ENCODE measurements at regions not wholly inside any gene's neighbourhood (a gene's known extent, or its start where the extent isn't known, plus 50 kb on each side); places are given as distances from the start of the nearest gene placed in this dataset.

- TF ChIP-seq ZNF592 (IDR thresholded peaks at IDR 0.05) (no peak), NFIC (IDR thresholded peaks at IDR 0.05; ENCODE audit: low read depth, low read length) (0 out of 2 replicates have a peak, but pooled peaks have one; percentile 26), JUNB (IDR thresholded peaks at IDR 0.05) (no peak)
Measured at GRCh38 chr2:207331674-207332073, 165.9 kb upstream of the KLF7 start (continued).

DNA sequence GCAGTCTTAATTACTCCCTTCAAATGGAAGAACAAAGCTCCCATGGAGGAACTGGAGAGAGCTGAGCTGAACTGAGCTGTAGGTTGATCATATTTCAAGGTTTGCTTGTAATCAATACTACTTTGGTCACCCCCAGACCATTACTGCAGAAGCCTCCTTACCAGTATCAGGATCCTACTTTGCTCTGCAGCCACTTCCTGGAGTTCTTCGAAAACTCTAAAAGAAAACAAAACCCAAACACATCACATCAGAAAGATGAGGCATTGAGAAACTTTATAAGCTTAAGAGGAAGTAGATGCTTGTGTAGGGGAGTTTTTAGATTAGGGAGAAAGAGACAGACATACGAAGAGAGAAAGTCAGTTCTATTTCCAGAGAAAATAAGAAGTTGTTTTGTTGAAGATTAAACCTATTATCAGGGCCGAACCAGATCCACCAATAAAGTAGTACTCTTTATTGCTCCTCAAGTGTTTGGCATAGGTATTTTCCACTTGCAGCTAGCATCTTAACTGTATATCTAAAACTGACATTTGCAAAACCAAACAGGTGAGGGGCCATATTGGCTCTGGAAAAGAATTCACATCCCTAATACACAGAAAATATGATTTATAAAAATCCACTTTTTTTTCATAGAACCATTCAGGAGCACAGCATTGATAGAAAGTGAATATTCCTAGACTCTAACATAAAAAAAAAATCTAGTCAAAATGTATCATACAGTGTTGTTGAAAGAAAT is 166.9 kb upstream of the KLF7 start:
- 0% methylated on average over 3 of the region's 3 CpGs for WGBS (ENCODE audit: insufficient coverage, insufficient replicate concordance, low lambda C conversion rate, missing lambda C conversion rate)
- peak; percentile 15; the same call in 1 of the 2 replicates for TF ChIP-seq RAD21 (IDR thresholded peaks at IDR 0.05; ENCODE audit: insufficient read depth, low read depth, low read length)
- TF ChIP-seq SKIL (IDR thresholded peaks at IDR 0.05; ENCODE audit: low read depth, poor library complexity, severe bottlenecking), result no peak
- TF ChIP-seq, protein P1, sequence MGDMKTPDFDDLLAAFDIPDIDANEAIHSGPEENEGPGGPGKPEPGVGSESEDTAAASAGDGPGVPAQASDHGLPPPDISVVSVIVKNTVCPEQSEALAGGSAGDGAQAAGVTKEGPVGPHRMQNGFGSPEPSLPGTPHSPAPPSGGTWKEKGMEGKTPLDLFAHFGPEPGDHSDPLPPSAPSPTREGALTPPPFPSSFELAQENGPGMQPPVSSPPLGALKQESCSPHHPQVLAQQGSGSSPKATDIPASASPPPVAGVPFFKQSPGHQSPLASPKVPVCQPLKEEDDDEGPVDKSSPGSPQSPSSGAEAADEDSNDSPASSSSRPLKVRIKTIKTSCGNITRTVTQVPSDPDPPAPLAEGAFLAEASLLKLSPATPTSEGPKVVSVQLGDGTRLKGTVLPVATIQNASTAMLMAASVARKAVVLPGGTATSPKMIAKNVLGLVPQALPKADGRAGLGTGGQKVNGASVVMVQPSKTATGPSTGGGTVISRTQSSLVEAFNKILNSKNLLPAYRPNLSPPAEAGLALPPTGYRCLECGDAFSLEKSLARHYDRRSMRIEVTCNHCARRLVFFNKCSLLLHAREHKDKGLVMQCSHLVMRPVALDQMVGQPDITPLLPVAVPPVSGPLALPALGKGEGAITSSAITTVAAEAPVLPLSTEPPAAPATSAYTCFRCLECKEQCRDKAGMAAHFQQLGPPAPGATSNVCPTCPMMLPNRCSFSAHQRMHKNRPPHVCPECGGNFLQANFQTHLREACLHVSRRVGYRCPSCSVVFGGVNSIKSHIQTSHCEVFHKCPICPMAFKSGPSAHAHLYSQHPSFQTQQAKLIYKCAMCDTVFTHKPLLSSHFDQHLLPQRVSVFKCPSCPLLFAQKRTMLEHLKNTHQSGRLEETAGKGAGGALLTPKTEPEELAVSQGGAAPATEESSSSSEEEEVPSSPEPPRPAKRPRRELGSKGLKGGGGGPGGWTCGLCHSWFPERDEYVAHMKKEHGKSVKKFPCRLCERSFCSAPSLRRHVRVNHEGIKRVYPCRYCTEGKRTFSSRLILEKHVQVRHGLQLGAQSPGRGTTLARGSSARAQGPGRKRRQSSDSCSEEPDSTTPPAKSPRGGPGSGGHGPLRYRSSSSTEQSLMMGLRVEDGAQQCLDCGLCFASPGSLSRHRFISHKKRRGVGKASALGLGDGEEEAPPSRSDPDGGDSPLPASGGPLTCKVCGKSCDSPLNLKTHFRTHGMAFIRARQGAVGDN (IDR thresholded peaks at IDR 0.05), result peak; percentile 83
- TF ChIP-seq, protein P2, sequence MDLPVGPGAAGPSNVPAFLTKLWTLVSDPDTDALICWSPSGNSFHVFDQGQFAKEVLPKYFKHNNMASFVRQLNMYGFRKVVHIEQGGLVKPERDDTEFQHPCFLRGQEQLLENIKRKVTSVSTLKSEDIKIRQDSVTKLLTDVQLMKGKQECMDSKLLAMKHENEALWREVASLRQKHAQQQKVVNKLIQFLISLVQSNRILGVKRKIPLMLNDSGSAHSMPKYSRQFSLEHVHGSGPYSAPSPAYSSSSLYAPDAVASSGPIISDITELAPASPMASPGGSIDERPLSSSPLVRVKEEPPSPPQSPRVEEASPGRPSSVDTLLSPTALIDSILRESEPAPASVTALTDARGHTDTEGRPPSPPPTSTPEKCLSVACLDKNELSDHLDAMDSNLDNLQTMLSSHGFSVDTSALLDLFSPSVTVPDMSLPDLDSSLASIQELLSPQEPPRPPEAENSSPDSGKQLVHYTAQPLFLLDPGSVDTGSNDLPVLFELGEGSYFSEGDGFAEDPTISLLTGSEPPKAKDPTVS (IDR thresholded peaks at IDR 0.05; ENCODE audit: low read depth, low read length), result no peak
- TF ChIP-seq NBN (IDR thresholded peaks at IDR 0.05), result 0 out of 2 replicates have a peak, but pooled peaks have one; percentile 45

More for the DNA sequence above, 166.9 kb upstream of the KLF7 start:
- Histone ChIP-seq H3K4me1 (ENCODE audit: control insufficient read depth, insufficient read depth, low read length) (peaks cover 78% of the 10 kb centered on the region), H3K36me3 (ENCODE audit: control insufficient read depth in 2 of 2, insufficient read depth in 2 of 2, low read length in 1 of 2) (no peaks in the 10 kb centered on the region), H3K4me3 (peak overlapping the region; percentile 4; the same call in 1 of the 2 replicates), H3K9me3 (replicated peaks; ENCODE audit: control insufficient read depth, insufficient read depth, low read length) (no peaks in the 10 kb centered on the region), H4K20me1 (ENCODE audit: control insufficient read depth, insufficient read depth) (no peaks in the 10 kb centered on the region), H3K79me2 (ENCODE audit: control insufficient read depth, insufficient read depth, low read length) (peaks cover 5% of the 10 kb centered on the region; the same call in 1 of the 2 replicates), H2AFZ (ENCODE audit: control insufficient read depth, low read depth, low read length) (peak overlapping the region; percentile 76), H3K27ac (ENCODE audit: control insufficient read depth, insufficient read depth) (peak overlapping the region; percentile 98), H3K9ac (ENCODE audit: control insufficient read depth, insufficient read depth, low read length) (peak overlapping the region; percentile 31), H3K4me2 (ENCODE audit: control insufficient read depth, insufficient read depth) (peak overlapping the region; percentile 78), H3K27me3 (replicated peaks in 1 of 2; ENCODE audit: control insufficient read depth in 2 of 2, insufficient read depth in 2 of 2, low read length in 1 of 2) (no peaks in the 10 kb centered on the region)
- peak; percentile 38 for FAIRE-seq
- ATAC-seq, result peak; percentile 37
- BruUV-seq (replicated peaks), result no TSS peak
- POLR2A ChIA-PET, result interaction anchor here (0.7 to 3.7 kb wide), 9 partner anchors 12 to 191 kb away, joined by 3 to 22 read pairs (median 4); partner anchors contain the start of gene KLF7
- RAD21 ChIA-PET (ENCODE audit: unreplicated experiment), result interaction anchor here (0.8 to 4.4 kb wide), 8 partner anchors 21 to 260 kb away, joined by 3 to 33 read pairs (median 4); no protein-coding TSS in a partner anchor
- SMC1A ChIA-PET (ENCODE audit: uncharacterized antibody, unreplicated experiment), result interaction anchor here (0.7 to 7.6 kb wide), 9 partner anchors 12 to 190 kb away, joined by 3 to 93 read pairs (median 3); no protein-coding TSS in a partner anchor
- CTCF ChIA-PET, result interaction anchor here (0.8 to 1.2 kb wide), 4 partner anchors 20 to 169 kb away, joined by 3 to 6 read pairs (median 3); no protein-coding TSS in a partner anchor
- intact Hi-C loops (cut with micrococcal nuclease; ENCODE audit: unreplicated experiment) (loop anchor here (5.0 kb wide), 1 partner anchor 195 kb away; the partner anchor contains the start of gene CREB1), in situ Hi-C loops (cut with MboI) (loop anchor here (25.0 kb wide), 1 partner anchor 1620 kb away; no protein-coding TSS in a partner anchor)
- no peak for DNase-seq (ENCODE audit: low read depth, low spot score)

All from GM12878 (cell line).